ENCODE measurements at regions not wholly inside any gene's neighbourhood (a gene's known extent, or its start where the extent isn't known, plus 50 kb on each side); places are given as distances from the start of the nearest gene placed in this dataset.

- Histone ChIP-seq H3K79me2 (ENCODE audit: control insufficient read depth, insufficient read depth, low read length) (no peaks in the 10 kb centered on the region), H4K20me1 (ENCODE audit: control insufficient read depth, insufficient read depth, low read length, poor library complexity, severe bottlenecking) (no peaks in the 10 kb centered on the region), H3K4me3 (ENCODE audit: control extremely low read depth in 1 of 5, extremely low read depth in 1 of 5, insufficient read depth in 1 of 5, low read depth in 2 of 5, low read length in 4 of 5) (no peak overlapping the region), H3K27ac (ENCODE audit: low read length in 2 of 2) (no peak overlapping the region), H3K9ac (ENCODE audit: low read length) (no peak overlapping the region), H3K27me3 (replicated peaks in 1 of 4; ENCODE audit: control extremely low read depth in 1 of 4, control insufficient read depth in 3 of 4, insufficient read depth in 4 of 4, low read length in 3 of 4) (no peaks in the 10 kb centered on the region), H2AFZ (ENCODE audit: insufficient read depth, low read depth, low read length, poor library complexity, severe bottlenecking) (no peak overlapping the region), H3K4me1 (ENCODE audit: control insufficient read depth in 2 of 2, insufficient read depth in 2 of 2, low read length in 2 of 2) (peaks cover 7 to 10% of the 10 kb centered on the region in 2 donors), H3K36me3 (replicated peaks in 1 of 2; ENCODE audit: control extremely low read depth in 1 of 2, control insufficient read depth in 1 of 2, extremely low read depth in 1 of 2, insufficient read depth in 2 of 2, low read length in 1 of 2) (no peaks in the 10 kb centered on the region), H3K9me3 (ENCODE audit: control extremely low read depth in 1 of 3, control insufficient read depth in 2 of 3, insufficient read depth in 1 of 3, low read length in 2 of 3) (no peaks in the 10 kb centered on the region), H3K4me2 (replicated peaks; ENCODE audit: low read depth, low read length, poor library complexity, severe bottlenecking) (no peak overlapping the region)
- intact Hi-C loops (cut with micrococcal nuclease): no loop called here
- ATAC-seq (ENCODE audit: low read depth) (no peak), DNase-seq (no peak)
- no peak overlapping the region for H3K27ac Mint-ChIP-seq
- no CpG with 5 or more reads among the region's 1 CpG for WGBS (ENCODE audit: insufficient coverage)
- ChIA-PET POLR2A (no interaction called here), CTCF (no interaction called here)
- no peak overlapping the region for H3K4me3 Mint-ChIP-seq
- no peaks in the 10 kb centered on the region for H3K9me3 Mint-ChIP-seq (ENCODE audit: insufficient read depth)
- TF ChIP-seq EZH2 (IDR thresholded peaks at IDR 0.05; ENCODE audit: borderline replicate concordance, insufficient read depth, low read depth, low read length, poor library complexity, severe bottlenecking) (no peak), CTCF (IDR thresholded peaks at IDR 0.05) (no peak)
- H3K27me3 Mint-ChIP-seq: no peaks in the 10 kb centered on the region
- H3K4me1 Mint-ChIP-seq: peaks cover 15% of the 10 kb centered on the region
These were observed 286.5 kb downstream of the PTEN start for GRCh38 chr10:88149906-88150305.

GRCh38 chr10:88150339-88150738 is 286.9 kb downstream of the PTEN start:
- H3K4me2 ChIP-seq (replicated peaks; ENCODE audit: low read depth, low read length, poor library complexity, severe bottlenecking): no peak overlapping the region
- no peaks in the 10 kb centered on the region for H3K9me3 Mint-ChIP-seq (ENCODE audit: insufficient read depth)
- peaks cover 15% of the 10 kb centered on the region for H3K4me1 Mint-ChIP-seq
- TF ChIP-seq EZH2 (IDR thresholded peaks at IDR 0.05; ENCODE audit: borderline replicate concordance, insufficient read depth, low read depth, low read length, poor library complexity, severe bottlenecking) (no peak), CTCF (IDR thresholded peaks at IDR 0.05) (no peak)
- H3K27ac Mint-ChIP-seq: no peak overlapping the region
- ChIA-PET POLR2A (no interaction called here), CTCF (no interaction called here)
- whole genome bisulfite sequencing (ENCODE audit: insufficient coverage): 100% methylated on average over 1 of the region's 3 CpGs
- DNase-seq (no peak), ATAC-seq (ENCODE audit: low read depth) (no peak)
- H3K4me1 ChIP-seq (ENCODE audit: control insufficient read depth in 2 of 2, insufficient read depth in 2 of 2, low read length in 2 of 2): peaks cover 7 to 10% of the 10 kb centered on the region in 2 donors
- H3K27ac ChIP-seq (ENCODE audit: low read length in 2 of 2): no peak overlapping the region
- intact Hi-C loops (cut with micrococcal nuclease): no loop called here
- no peaks in the 10 kb centered on the region for H3K27me3 Mint-ChIP-seq
- no peaks in the 10 kb centered on the region for H4K20me1 ChIP-seq (ENCODE audit: control insufficient read depth, insufficient read depth, low read length, poor library complexity, severe bottlenecking)
- H3K4me3 ChIP-seq (ENCODE audit: control extremely low read depth in 1 of 5, extremely low read depth in 1 of 5, insufficient read depth in 1 of 5, low read depth in 2 of 5, low read length in 4 of 5): no peak overlapping the region
- H3K9ac ChIP-seq (ENCODE audit: low read length): no peak overlapping the region
- no peaks in the 10 kb centered on the region for H3K27me3 ChIP-seq (replicated peaks in 1 of 4; ENCODE audit: control extremely low read depth in 1 of 4, control insufficient read depth in 3 of 4, insufficient read depth in 4 of 4, low read length in 3 of 4)
- no peaks in the 10 kb centered on the region for H3K9me3 ChIP-seq (ENCODE audit: control extremely low read depth in 1 of 3, control insufficient read depth in 2 of 3, insufficient read depth in 1 of 3, low read length in 2 of 3)
- H2AFZ ChIP-seq (ENCODE audit: insufficient read depth, low read depth, low read length, poor library complexity, severe bottlenecking): no peak overlapping the region
- no peaks in the 10 kb centered on the region for H3K36me3 ChIP-seq (replicated peaks in 1 of 2; ENCODE audit: control extremely low read depth in 1 of 2, control insufficient read depth in 1 of 2, extremely low read depth in 1 of 2, insufficient read depth in 2 of 2, low read length in 1 of 2)
- H3K79me2 ChIP-seq (ENCODE audit: control insufficient read depth, insufficient read depth, low read length): no peaks in the 10 kb centered on the region
- no peak overlapping the region for H3K4me3 Mint-ChIP-seq

Data from B cell (primary cell).